UCSD-AML1 (cell line): ENCODE measurements at regions not wholly inside any gene's neighbourhood (a gene's known extent, or its start where the extent isn't known, plus 50 kb on each side); places are given as distances from the start of the nearest gene placed in this dataset.

Source experiments
- DNase-seq: peaks from one replicate; lab custom pipeline; 2025; ENCODE audit not compliant: unreplicated experiment; lab: John Stamatoyannopoulos, UW

GRCh38 chr7:38069052-38069451 lies 109.0 kb upstream of the STARD3NL start:
- no peak for DNase-seq

DNA sequence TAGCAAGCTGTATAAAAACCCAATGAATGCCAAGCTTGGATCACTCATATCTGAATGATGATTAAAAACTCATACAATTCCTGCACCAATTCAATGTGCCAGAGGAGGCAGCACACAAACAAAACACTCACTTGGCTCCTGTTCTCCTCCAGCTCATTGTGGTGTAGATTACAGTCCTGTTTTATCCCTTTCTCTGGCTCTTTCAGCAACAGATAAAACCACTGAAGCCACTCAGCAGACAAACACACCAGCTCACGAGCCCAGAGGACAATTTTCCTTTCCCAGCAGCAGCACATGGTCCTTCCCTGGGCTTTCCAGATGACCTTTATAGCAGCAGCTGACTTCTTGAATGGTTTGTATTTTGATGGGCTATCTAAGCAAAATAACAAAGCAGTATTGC lies 107.3 kb upstream of the STARD3NL start:
- no peak for DNase-seq

GRCh38 chr7:38086857-38087256 lies 91.2 kb upstream of the STARD3NL start:
- no peak for DNase-seq

GRCh38 chr7:38102507-38102906 lies 75.5 kb upstream of the STARD3NL start:
- no peak for DNase-seq

GRCh38 chr7:38105874-38106483 lies 72.1 kb upstream of the STARD3NL start:
- no peak for DNase-seq

DNA sequence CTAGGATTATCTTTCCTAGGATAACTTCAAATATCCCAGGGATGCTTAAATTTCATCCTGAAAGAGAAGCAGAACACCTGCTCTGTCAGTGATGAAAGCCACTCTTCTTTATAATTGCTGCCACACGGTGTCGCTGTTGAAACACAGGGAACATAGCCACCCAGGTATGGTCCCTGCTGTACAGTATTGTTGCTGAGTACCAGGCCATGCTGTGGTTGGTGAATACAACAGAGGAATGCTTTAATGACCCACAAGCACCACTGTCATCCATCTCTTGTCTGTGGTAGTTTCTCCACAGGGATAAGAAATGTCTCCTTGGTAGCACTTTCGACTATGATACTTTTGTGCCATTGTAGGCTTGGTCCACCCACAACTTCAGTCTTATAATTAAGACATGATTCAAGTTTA lies 70.6 kb upstream of the STARD3NL start:
- peak; percentile 14 for DNase-seq

DNA sequence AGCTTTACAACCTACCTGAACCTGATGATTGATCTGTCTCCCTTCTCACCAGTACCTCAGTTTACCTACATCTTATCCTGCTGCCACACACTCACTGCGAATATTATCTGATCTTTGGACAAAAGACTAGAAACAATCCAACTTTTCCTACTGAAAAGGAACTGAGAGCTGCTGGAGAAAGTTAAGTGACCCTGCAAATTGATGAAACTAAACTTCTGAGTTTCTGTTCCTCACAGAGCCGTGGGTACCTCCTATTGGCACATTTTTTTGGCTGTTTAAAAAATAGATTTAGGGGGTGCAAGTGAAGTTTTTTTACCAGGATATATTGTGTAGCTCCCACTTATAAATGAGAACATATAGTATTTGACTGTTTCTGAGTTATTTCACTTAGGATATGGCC lies 66.0 kb upstream of the STARD3NL start:
- no peak for DNase-seq

DNA sequence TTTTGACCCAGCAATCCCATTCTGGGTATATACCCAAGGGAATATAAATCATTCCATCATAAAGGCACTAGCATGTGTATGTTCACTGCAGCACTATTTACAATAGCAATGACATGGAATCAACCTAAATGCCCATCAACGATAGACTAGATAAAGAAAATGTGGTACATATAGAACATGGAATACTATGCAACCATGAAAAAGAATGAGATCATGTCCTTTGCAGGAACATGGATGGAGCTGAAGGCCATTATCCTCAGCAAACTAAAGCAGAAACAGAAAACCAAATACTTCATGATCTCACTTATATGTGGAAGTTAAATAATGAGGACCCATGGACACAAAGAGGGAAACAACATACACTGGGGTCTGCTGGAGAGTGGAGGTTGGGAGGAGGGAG lies 58.0 kb upstream of the STARD3NL start:
- no peak for DNase-seq

- DNase-seq: no peak
These were observed 55.5 kb upstream of the STARD3NL start for GRCh38 chr7:38122501-38122900.

DNA sequence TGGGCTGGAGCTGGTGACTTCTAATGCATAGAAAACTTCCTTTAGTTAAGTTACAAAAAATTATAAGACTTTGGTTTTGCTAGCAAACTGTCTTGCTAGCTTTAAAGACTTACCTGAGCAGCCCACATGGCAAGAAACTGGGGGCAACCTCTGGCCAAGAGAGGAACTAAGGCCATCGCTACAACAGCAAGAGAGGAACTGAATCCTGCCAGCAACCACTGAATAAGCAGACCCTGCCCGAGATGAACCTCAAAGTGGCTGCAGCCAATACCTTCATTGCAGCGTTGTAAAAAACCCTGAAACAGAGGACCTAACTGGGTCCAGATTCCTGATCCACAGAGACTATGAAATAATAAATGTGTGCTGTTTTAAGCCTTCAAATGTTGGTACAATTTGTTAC lies 54.6 kb upstream of the STARD3NL start:
- no peak for DNase-seq

DNA sequence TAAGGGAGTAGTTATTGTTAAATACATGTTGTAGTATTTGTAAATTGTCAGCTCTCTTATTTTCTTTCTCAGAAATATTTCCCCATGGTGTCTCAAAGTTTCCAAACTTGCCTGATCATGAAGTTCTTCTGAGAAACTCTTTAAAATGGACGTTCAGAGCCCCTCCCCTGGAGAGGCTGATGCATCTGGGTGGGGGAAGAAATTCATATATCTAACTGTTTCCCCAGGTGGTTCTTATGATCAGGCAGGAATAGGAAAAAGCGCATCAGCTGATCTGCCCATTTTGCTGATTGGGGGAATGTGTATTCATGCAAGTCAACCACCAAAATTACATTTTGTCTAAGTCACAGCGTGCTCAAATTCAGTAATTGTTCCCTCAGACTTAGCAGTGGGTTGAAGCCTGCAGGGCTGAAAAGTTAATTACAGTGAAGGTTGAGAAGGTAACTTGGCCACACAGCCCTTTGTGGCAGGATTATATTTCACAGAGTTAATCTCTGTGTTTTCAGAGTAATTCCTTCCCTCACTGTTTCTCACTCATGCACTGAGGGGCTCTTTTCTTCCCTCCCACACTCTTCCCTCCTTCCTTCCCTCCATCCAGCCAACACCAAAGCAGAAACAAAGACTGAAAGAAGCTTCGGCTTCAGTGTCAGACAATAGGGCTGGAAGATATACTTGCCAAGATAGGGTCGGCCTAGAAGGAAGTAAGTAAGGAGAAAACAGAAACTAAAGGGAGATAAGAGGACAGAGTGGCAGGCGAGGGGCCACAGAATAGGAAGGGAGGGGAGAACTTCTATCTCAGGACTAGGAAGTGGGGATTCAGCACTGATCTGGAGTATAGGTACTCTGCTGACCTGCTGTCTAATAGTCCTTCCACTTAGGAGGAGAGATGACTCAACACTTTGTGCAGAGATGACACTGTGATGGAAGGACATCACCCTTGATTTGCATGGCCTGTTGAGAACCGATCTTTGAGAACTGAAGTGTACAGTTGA lies 50.5 kb upstream of the STARD3NL start:
- no peak for DNase-seq
